Stimulated activated CD4-positive, alpha-beta T cell treated with anti-CD3 and anti-CD28 coated beads, TNF-alpha, amount 100 ng/mL, for 48 hours (primary cell): ENCODE measurements at regions not wholly inside any gene's neighbourhood (a gene's known extent, or its start where the extent isn't known, plus 50 kb on each side); places are given as distances from the start of the nearest gene placed in this dataset.
"Not testable (repeated sequence)": the region's sequence is repeated elsewhere in the genome, so short reads cannot be mapped to it uniquely, and the experiment has no call there.

Experiments used
- DNase-seq, 3 donors: peaks; one replicate each; pipeline ENCODE4 v3.0.0-alpha.2; 2020; ENCODE audit warnings: low read depth in 3 of 3

- DNase-seq = no peak
These were observed 441.3 kb upstream of the ADAMTSL1 start for GRCh38 chr9:18032636-18033035.

- no peak for DNase-seq
These were observed 437.3 kb upstream of the ADAMTSL1 start for GRCh38 chr9:18036422-18037187.

- DNase-seq = no peak
These were observed 436.0 kb upstream of the ADAMTSL1 start for GRCh38 chr9:18037981-18038380.

GRCh38 chr9:18040327-18040726, 433.6 kb upstream of the ADAMTSL1 start:
- no peak for DNase-seq

GRCh38 chr9:18043978-18044377, 430.0 kb upstream of the ADAMTSL1 start:
- DNase-seq = no peak

GRCh38 chr9:18045326-18045725, 428.6 kb upstream of the ADAMTSL1 start:
- DNase-seq = no peak

GRCh38 chr9:18046068-18046467, 427.9 kb upstream of the ADAMTSL1 start:
- DNase-seq = no peak

GRCh38 chr9:18051638-18052037, 422.3 kb upstream of the ADAMTSL1 start:
- no peak for DNase-seq

- DNase-seq = no peak
These were observed 421.9 kb upstream of the ADAMTSL1 start for GRCh38 chr9:18052060-18052459.

GRCh38 chr9:18056269-18056992, 417.5 kb upstream of the ADAMTSL1 start:
- no peak for DNase-seq

- DNase-seq = no peak
These were observed 417.0 kb upstream of the ADAMTSL1 start for GRCh38 chr9:18056993-18057369.

- DNase-seq = no peak
These were observed 415.1 kb upstream of the ADAMTSL1 start for GRCh38 chr9:18058564-18059442.

- no peak for DNase-seq
These were observed 414.5 kb upstream of the ADAMTSL1 start for GRCh38 chr9:18059447-18059846.

- no peak for DNase-seq
These were observed 413.6 kb upstream of the ADAMTSL1 start for GRCh38 chr9:18060269-18060934.

- DNase-seq = no peak
These were observed 412.6 kb upstream of the ADAMTSL1 start for GRCh38 chr9:18061332-18061731.

- no peak for DNase-seq
These were observed 412.1 kb upstream of the ADAMTSL1 start for GRCh38 chr9:18061856-18062255.

- no peak for DNase-seq
These were observed 410.0 kb upstream of the ADAMTSL1 start for GRCh38 chr9:18063856-18064390.

GRCh38 chr9:18066608-18067007, 407.3 kb upstream of the ADAMTSL1 start:
- not testable (repeated sequence) for DNase-seq

- DNase-seq = no peak
These were observed 406.3 kb upstream of the ADAMTSL1 start for GRCh38 chr9:18067548-18068120.

- DNase-seq = no peak
These were observed 405.1 kb upstream of the ADAMTSL1 start for GRCh38 chr9:18068900-18069299.

- no peak for DNase-seq
These were observed 402.3 kb upstream of the ADAMTSL1 start for GRCh38 chr9:18071651-18072060.
